Smooth muscle cell (in vitro differentiated cells): ENCODE measurements at regions not wholly inside any gene's neighbourhood (a gene's known extent, or its start where the extent isn't known, plus 50 kb on each side); places are given as distances from the start of the nearest gene placed in this dataset.

Experiments
- DNase-seq: peaks from one replicate; lab custom pipeline; 2025; ENCODE audit not compliant: unreplicated experiment; lab: John Stamatoyannopoulos, UW
- H2AFZ ChIP-seq: fragments of 200-600 bp; sonication (generic); 2 replicates; pipeline ENCODE4 v1.6.0; 2016; ENCODE audit warnings: antibody characterized with exemption, low read depth, mild to moderate bottlenecking
- H3F3A ChIP-seq: fragments of 200-600 bp; sonication (generic); 2 replicates; pipeline ENCODE4 v1.6.0; 2017; ENCODE audit warnings: antibody characterized with exemption, low read depth
- H3K27ac ChIP-seq: fragments of 200-600 bp; sonication (generic); 2 replicates; pipeline ENCODE4 v1.5.1; 2016; ENCODE audit warnings: low read depth, mild to moderate bottlenecking
- H3K27me3 ChIP-seq: fragments of 200-600 bp; sonication (generic); 2 replicates; pipeline ENCODE4 v1.6.1; 2016; ENCODE audit warnings: low read depth, mild to moderate bottlenecking
- H3K36me3 ChIP-seq: fragments of 200-600 bp; sonication (generic); 2 replicates; pipeline ENCODE4 v1.5.1; 2016; ENCODE audit warnings: low read depth
- H3K4me1 ChIP-seq: fragments of 200-600 bp; sonication (generic); 2 replicates; pipeline ENCODE4 v1.5.1; 2016; ENCODE audit warnings: low read depth
- H3K4me2 ChIP-seq: fragments of 200-600 bp; sonication (generic); 2 replicates; pipeline ENCODE4 v1.6.0; 2016; ENCODE audit warnings: mild to moderate bottlenecking
- H3K4me3 ChIP-seq: fragments of 200-600 bp; sonication (generic); 2 replicates; pipeline ENCODE4 v1.5.1; 2016; ENCODE audit warnings: mild to moderate bottlenecking
- H3K79me2 ChIP-seq: fragments of 200-600 bp; sonication (generic); 2 replicates; pipeline ENCODE4 v1.6.0; 2016; ENCODE audit warnings: low read depth, mild to moderate bottlenecking
- H3K9ac ChIP-seq: fragments of 200-600 bp; sonication (generic); 2 replicates; pipeline ENCODE4 v1.6.0; 2016; ENCODE audit warnings: low read depth
- H3K9me3 ChIP-seq: fragments of 200-600 bp; sonication (generic); replicated peaks from 2 replicates; pipeline ENCODE4 v1.5.1; 2016; ENCODE audit warnings: low read depth
- H4K20me1 ChIP-seq: fragments of 200-600 bp; sonication (generic); 2 replicates; pipeline ENCODE4 v1.6.0; 2016; ENCODE audit warnings: low read depth
- WGBS: methylation state at CpG from one replicate; pipeline ENCODE4 v1.1.7; 2016; ENCODE audit warnings: low lambda C conversion rate; 5-methylcytosine and 5-hydroxymethylcytosine counted together
- TF ChIP-seq, protein P1 (sequence below): fragments of 200-600 bp; sonication (generic); IDR thresholded peaks from 2 replicates; pipeline ENCODE4 v1.5.1; 2017; ENCODE audit warnings: borderline replicate concordance, mild to moderate bottlenecking, antibody characterized with exemption; ENCODE audit not compliant: insufficient read depth, poor library complexity, severe bottlenecking

DNA sequence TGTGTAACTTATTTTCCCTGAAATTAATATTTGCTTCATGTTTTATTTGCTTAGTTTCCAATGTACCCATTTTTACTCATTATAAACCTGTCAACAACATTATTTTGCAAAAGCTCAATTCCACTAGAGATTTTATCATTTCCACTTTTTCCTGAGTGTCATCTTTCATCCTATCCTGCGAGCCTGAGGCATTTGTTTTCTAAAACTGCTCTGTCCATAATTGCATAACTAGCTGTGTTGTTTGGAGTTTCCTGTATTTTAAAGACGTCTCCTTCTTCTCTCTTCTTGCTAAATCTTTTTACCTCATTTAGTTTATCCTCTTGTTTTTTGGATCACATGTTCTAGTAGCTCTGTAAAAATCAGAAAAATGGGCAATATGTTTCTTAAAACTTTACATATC, 332.7 kb upstream of the NOVA1 start:
- Histone ChIP-seq H3K79me2 (no peaks in the 10 kb centered on the region), H3K9ac (no peak overlapping the region), H3K27ac (no peak overlapping the region), H3F3A (no peaks in the 10 kb centered on the region), H3K4me3 (no peak overlapping the region), H3K4me2 (no peak overlapping the region), H3K27me3 (no peaks in the 10 kb centered on the region), H4K20me1 (no peaks in the 10 kb centered on the region), H2AFZ (no peak overlapping the region), H3K9me3 (no peaks in the 10 kb centered on the region), H3K4me1 (no peaks in the 10 kb centered on the region), H3K36me3 (no peaks in the 10 kb centered on the region)
- 60% methylated on average over 2 of the region's 2 CpGs for WGBS
- no peak for DNase-seq
- TF ChIP-seq, protein P1, sequence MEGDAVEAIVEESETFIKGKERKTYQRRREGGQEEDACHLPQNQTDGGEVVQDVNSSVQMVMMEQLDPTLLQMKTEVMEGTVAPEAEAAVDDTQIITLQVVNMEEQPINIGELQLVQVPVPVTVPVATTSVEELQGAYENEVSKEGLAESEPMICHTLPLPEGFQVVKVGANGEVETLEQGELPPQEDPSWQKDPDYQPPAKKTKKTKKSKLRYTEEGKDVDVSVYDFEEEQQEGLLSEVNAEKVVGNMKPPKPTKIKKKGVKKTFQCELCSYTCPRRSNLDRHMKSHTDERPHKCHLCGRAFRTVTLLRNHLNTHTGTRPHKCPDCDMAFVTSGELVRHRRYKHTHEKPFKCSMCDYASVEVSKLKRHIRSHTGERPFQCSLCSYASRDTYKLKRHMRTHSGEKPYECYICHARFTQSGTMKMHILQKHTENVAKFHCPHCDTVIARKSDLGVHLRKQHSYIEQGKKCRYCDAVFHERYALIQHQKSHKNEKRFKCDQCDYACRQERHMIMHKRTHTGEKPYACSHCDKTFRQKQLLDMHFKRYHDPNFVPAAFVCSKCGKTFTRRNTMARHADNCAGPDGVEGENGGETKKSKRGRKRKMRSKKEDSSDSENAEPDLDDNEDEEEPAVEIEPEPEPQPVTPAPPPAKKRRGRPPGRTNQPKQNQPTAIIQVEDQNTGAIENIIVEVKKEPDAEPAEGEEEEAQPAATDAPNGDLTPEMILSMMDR, result no peak

DNA sequence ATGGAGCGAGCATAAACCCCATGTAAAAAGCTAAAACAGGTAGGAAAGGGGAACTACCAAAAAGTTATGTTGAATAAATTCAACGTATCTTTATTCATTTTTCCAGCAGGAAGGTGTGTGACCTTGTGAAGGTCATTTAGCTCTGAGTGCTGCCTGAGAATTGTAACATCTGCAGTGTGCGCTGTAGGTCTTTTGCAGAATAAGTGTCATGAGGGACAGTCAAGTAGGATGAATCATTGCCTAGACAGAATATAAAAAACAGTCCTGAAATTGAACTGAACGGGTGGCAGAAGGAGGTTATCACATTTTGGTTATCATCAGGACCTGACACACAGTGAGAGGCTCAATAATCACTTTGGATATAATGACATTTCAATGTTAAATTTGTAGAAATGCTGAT, 334.8 kb upstream of the NOVA1 start:
- Histone ChIP-seq H3K27ac (no peak overlapping the region), H3K27me3 (no peaks in the 10 kb centered on the region), H3K36me3 (no peaks in the 10 kb centered on the region), H2AFZ (no peak overlapping the region), H3K79me2 (no peaks in the 10 kb centered on the region), H3K4me3 (no peak overlapping the region), H3F3A (no peaks in the 10 kb centered on the region), H4K20me1 (no peaks in the 10 kb centered on the region), H3K4me1 (no peaks in the 10 kb centered on the region), H3K4me2 (no peak overlapping the region), H3K9me3 (no peaks in the 10 kb centered on the region), H3K9ac (no peak overlapping the region)
- WGBS, result 89% methylated on average over 4 of the region's 4 CpGs
- DNase-seq, result no peak
- TF ChIP-seq, protein P1, result no peak

DNA sequence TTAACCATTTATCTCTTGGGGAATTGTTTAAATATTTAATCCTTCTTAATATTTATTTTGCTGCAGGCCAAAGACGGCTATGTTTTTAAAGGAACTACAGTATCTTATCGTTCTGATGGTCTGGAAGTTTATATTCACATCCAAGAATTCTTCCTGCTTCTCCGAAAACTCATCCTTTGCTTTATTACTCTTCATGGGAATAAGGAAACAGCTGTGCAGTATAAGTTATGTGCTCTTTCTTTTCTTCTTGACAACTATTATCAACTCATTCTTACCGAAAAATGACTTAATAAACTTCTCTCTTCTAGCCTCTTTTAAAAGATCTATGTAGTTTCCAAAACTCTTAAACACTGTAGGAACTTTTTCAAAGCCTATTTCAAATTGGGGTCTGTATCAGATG, 335.6 kb upstream of the NOVA1 start:
- no peaks in the 10 kb centered on the region for H3K4me1 ChIP-seq
- TF ChIP-seq, protein P1, result no peak
- H3K27me3 ChIP-seq, result no peaks in the 10 kb centered on the region
- H3K9me3 ChIP-seq, result no peaks in the 10 kb centered on the region
- no peaks in the 10 kb centered on the region for H3K36me3 ChIP-seq
- no peak for DNase-seq
- no peak overlapping the region for H3K4me2 ChIP-seq
- no peaks in the 10 kb centered on the region for H3F3A ChIP-seq
- no peak overlapping the region for H3K4me3 ChIP-seq
- H4K20me1 ChIP-seq, result no peaks in the 10 kb centered on the region
- no peaks in the 10 kb centered on the region for H3K79me2 ChIP-seq
- WGBS, result 83% methylated on average over 4 of the region's 4 CpGs
- H3K9ac ChIP-seq, result no peak overlapping the region
- no peak overlapping the region for H2AFZ ChIP-seq
- no peak overlapping the region for H3K27ac ChIP-seq

DNA sequence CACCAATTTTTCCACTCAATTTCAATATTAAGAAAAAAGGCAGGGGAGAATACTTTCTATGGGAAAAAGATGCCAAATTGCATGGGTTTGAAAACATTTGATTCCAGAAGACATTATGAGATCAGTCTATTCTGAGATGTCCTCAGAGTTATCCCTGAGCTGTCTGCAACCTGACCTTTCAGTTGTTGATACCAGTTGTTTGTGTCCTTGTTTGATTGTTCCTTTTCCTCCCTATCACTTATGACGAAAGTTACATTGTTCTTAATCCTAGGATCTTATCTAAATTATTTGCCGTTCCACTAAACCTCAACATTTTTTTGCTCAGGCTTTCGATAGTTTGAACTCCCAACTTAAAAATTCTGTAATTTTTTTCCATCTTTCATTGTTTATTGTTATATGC, 336.3 kb upstream of the NOVA1 start:
- H3K27ac ChIP-seq, result no peak overlapping the region
- WGBS, result 90% methylated on average over 3 of the region's 3 CpGs
- TF ChIP-seq, protein P1, result no peak
- H3K9me3 ChIP-seq, result no peaks in the 10 kb centered on the region
- H3K36me3 ChIP-seq, result no peaks in the 10 kb centered on the region
- no peaks in the 10 kb centered on the region for H4K20me1 ChIP-seq
- no peaks in the 10 kb centered on the region for H3K79me2 ChIP-seq
- H2AFZ ChIP-seq, result no peak overlapping the region
- no peaks in the 10 kb centered on the region for H3K4me1 ChIP-seq
- no peaks in the 10 kb centered on the region for H3K27me3 ChIP-seq
- no peak overlapping the region for H3K4me2 ChIP-seq
- H3K4me3 ChIP-seq, result no peak overlapping the region
- no peaks in the 10 kb centered on the region for H3F3A ChIP-seq
- no peak overlapping the region for H3K9ac ChIP-seq
- no peak for DNase-seq
